Endothelial cell of umbilical vein (primary cell): ENCODE measurements at regions not wholly inside any gene's neighbourhood (a gene's known extent, or its start where the extent isn't known, plus 50 kb on each side); places are given as distances from the start of the nearest gene placed in this dataset.

ENCODE experiments used
- CTCF ChIP-seq, 2 donors: IDR thresholded peaks; 1 replicate in 1 of 2; 2 replicates in 1 of 2; pipeline ENCODE4 v1.5.1; 2011; ENCODE audit warnings: low read length in 2 of 2, mild to moderate bottlenecking in 2 of 2, moderate library complexity in 2 of 2, control low read depth in 1 of 2, inconsistent platforms in 1 of 2, low read depth in 1 of 2; ENCODE audit not compliant: insufficient read depth in 1 of 2; ENCODE audit errors: extremely low read depth in 1 of 2
- EZH2 ChIP-seq: IDR thresholded peaks from 2 replicates; pipeline ENCODE4 v1.6.1; 2012; ENCODE audit warnings: borderline replicate concordance, low read depth, mild to moderate bottlenecking, moderate library complexity, low read length, inconsistent platforms; ENCODE audit not compliant: severe bottlenecking
- FOS ChIP-seq: IDR thresholded peaks from 2 replicates; pipeline ENCODE4 v1.6.1; 2011; ENCODE audit warnings: mild to moderate bottlenecking, low read length, moderate library complexity, borderline replicate concordance; ENCODE audit not compliant: insufficient read depth
- GATA2 ChIP-seq: IDR thresholded peaks from 2 replicates; pipeline ENCODE4 v1.7.0; 2011; ENCODE audit warnings: low read depth, mild to moderate bottlenecking, moderate library complexity, mixed read lengths, low read length; ENCODE audit not compliant: insufficient read length, insufficient read depth
- JUN ChIP-seq: IDR thresholded peaks from 2 replicates; pipeline ENCODE4 v1.6.1; 2011; ENCODE audit warnings: borderline replicate concordance, low read depth; ENCODE audit not compliant: insufficient read length, insufficient read depth
- MAX ChIP-seq: IDR thresholded peaks from 2 replicates; pipeline ENCODE4 v1.6.1; 2011; ENCODE audit not compliant: insufficient read depth, insufficient read length
- MYC ChIP-seq: IDR thresholded peaks from one replicate; pipeline ENCODE4 v1.6.1; 2011; ENCODE audit warnings: mild to moderate bottlenecking, low read depth, low read length
- POLR2A ChIP-seq: IDR thresholded peaks from 2 replicates; pipeline ENCODE4 v1.6.1; 2012; ENCODE audit warnings: low read depth, mild to moderate bottlenecking, control low read depth, low read length
- POLR2AphosphoS5 ChIP-seq: IDR thresholded peaks from 2 replicates; pipeline ENCODE4 v1.6.1; 2012; ENCODE audit warnings: low read depth, mild to moderate bottlenecking, control low read depth, low read length, moderate library complexity; ENCODE audit not compliant: insufficient read depth

GRCh38 chr20:52880259-52880658 is 91.9 kb upstream of the TSHZ2 start:
- TF ChIP-seq CTCF (IDR thresholded peaks at IDR 0.05; ENCODE audit: extremely low read depth in 1 of 2, insufficient read depth in 1 of 2, low read depth in 1 of 2, low read length in 2 of 2) (no peak), POLR2A (no peak), FOS (no peak), POLR2AphosphoS5 (no peak), MYC (no peak), MAX (no peak), JUN (no peak), GATA2 (no peak), EZH2 (no peak)
